ENCODE measurements at regions not wholly inside any gene's neighbourhood (a gene's known extent, or its start where the extent isn't known, plus 50 kb on each side); places are given as distances from the start of the nearest gene placed in this dataset.

GRCh38 chr5:3139499-3139931, 388.0 kb upstream of the IRX2 start:
- in situ Hi-C loops (cut with MboI; ENCODE audit: low sequenced_read_pairs, unreplicated experiment): no loop called here
- DNase-seq (ENCODE audit: low spot score): no peak
- TF ChIP-seq, protein P1, sequence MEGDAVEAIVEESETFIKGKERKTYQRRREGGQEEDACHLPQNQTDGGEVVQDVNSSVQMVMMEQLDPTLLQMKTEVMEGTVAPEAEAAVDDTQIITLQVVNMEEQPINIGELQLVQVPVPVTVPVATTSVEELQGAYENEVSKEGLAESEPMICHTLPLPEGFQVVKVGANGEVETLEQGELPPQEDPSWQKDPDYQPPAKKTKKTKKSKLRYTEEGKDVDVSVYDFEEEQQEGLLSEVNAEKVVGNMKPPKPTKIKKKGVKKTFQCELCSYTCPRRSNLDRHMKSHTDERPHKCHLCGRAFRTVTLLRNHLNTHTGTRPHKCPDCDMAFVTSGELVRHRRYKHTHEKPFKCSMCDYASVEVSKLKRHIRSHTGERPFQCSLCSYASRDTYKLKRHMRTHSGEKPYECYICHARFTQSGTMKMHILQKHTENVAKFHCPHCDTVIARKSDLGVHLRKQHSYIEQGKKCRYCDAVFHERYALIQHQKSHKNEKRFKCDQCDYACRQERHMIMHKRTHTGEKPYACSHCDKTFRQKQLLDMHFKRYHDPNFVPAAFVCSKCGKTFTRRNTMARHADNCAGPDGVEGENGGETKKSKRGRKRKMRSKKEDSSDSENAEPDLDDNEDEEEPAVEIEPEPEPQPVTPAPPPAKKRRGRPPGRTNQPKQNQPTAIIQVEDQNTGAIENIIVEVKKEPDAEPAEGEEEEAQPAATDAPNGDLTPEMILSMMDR (IDR thresholded peaks at IDR 0.05; ENCODE audit: borderline replicate concordance, control extremely low read depth, extremely low read depth, insufficient read depth, missing control alignments): no peak

GRCh38 chr5:3131161-3131560, 379.7 kb upstream of the IRX2 start:
- TF ChIP-seq, protein P1 (IDR thresholded peaks at IDR 0.05; ENCODE audit: borderline replicate concordance, control extremely low read depth, extremely low read depth, insufficient read depth, missing control alignments): no peak
- DNase-seq (ENCODE audit: low spot score): no peak
- in situ Hi-C loops (cut with MboI; ENCODE audit: low sequenced_read_pairs, unreplicated experiment): no loop called here

DNA sequence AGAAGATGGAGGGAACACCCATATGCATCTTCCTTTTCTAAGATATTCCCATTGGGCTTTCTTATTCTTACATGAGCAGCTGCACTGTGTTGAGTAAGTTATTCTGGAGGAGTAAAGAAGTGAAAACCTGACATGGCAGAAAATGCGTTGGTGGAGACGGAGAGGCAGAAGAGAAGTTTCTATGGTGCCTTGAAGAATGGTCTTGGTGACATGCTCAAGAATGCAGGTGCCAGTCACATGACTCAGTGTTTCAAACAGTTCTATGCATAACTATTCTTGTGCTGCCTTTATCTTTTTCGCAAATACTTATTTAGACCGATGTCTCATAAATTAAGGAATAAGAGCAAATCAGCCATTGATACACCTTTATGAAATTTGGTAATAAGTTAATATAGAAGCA, 377.8 kb upstream of the IRX2 start:
- in situ Hi-C loops (cut with MboI; ENCODE audit: low sequenced_read_pairs, unreplicated experiment): no loop called here
- TF ChIP-seq, protein P1 (IDR thresholded peaks at IDR 0.05; ENCODE audit: borderline replicate concordance, control extremely low read depth, extremely low read depth, insufficient read depth, missing control alignments): no peak

DNA sequence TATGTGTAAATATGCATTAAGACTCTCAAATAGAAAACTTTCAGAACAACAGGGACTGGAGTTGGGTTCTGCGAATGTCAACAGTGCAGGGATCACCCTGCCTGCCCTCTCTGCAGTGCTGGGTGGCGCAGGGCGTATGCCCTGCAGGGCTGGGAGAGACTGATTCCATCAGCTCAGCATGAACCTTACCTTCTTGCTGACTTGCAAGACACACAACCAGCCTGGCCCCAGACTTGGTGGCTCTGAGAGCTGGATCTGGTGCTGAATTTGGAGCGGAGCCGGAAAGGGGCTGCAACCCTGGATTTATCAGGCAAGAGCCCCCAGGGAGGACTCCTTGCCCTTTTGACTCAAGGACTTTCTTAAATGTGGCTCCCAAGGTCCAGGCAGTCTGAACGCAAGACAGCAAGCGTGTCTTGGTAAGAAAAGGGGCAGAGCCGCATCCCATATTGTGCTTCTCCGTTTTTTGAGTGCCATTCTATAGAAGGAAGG, 376.0 kb upstream of the IRX2 start:
- TF ChIP-seq, protein P1 (IDR thresholded peaks at IDR 0.05; ENCODE audit: borderline replicate concordance, control extremely low read depth, extremely low read depth, insufficient read depth, missing control alignments): no peak
- no peak for DNase-seq (ENCODE audit: low spot score)
- in situ Hi-C loops (cut with MboI; ENCODE audit: low sequenced_read_pairs, unreplicated experiment): no loop called here

More for the DNA sequence above, 377.8 kb upstream of the IRX2 start:
- no peak for DNase-seq (ENCODE audit: low spot score)

- TF ChIP-seq, protein P1 (IDR thresholded peaks at IDR 0.05; ENCODE audit: borderline replicate concordance, control extremely low read depth, extremely low read depth, insufficient read depth, missing control alignments): no peak
- no peak for DNase-seq (ENCODE audit: low spot score)
- in situ Hi-C loops (cut with MboI; ENCODE audit: low sequenced_read_pairs, unreplicated experiment): no loop called here
These were observed 375.2 kb upstream of the IRX2 start for GRCh38 chr5:3126639-3127038.

DNA sequence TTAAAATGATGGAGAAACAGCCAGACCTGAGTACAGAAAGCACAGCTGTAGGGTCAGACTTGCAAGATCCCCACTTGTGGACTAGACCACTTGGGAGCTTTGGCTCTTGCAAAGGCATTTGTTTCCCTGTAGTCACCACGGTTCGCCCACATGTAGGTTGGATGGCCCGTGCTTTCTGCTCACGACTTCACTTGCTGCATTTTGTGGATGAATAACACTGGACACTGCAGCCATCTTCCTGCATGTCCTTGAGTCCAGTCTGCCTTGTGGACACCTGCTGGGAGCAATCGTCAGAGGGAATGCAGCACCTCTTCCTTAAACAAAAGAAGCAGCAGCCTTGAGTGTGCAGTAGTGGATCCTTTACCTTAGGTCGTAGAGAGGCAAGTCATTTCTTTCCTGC, 372.9 kb upstream of the IRX2 start:
- TF ChIP-seq, protein P1 (IDR thresholded peaks at IDR 0.05; ENCODE audit: borderline replicate concordance, control extremely low read depth, extremely low read depth, insufficient read depth, missing control alignments): no peak
- in situ Hi-C loops (cut with MboI; ENCODE audit: low sequenced_read_pairs, unreplicated experiment): no loop called here
- DNase-seq (ENCODE audit: low spot score): no peak

- DNase-seq (ENCODE audit: low spot score): no peak
- TF ChIP-seq, protein P1 (IDR thresholded peaks at IDR 0.05; ENCODE audit: borderline replicate concordance, control extremely low read depth, extremely low read depth, insufficient read depth, missing control alignments): no peak
- in situ Hi-C loops (cut with MboI; ENCODE audit: low sequenced_read_pairs, unreplicated experiment): no loop called here
These were observed 372.3 kb upstream of the IRX2 start for GRCh38 chr5:3123763-3124157.
